GM12878 (cell line): ENCODE measurements at regions not wholly inside any gene's neighbourhood (a gene's known extent, or its start where the extent isn't known, plus 50 kb on each side); places are given as distances from the start of the nearest gene placed in this dataset.

Source experiments
- ATAC-seq: fragments of 200-7000 bp; cut with Tn5 transposase; 3 replicates; pipeline ENCODE4 v1.9.1; 2020; ENCODE audit warnings: mild to moderate bottlenecking, moderate library complexity
- BruUV-seq: library from RNA; stranded (reverse); fragments of 400-500 nt; replicated peaks from 2 replicates; lab custom pipeline; 2021; lab: Mats Ljungman, UMichigan
- CTCF ChIA-PET: fragments of 300-600 bp; sonication (Branson Sonifier 250); formaldehyde crosslinking; extraction: SDS; loops from one replicate; lab custom pipeline; 2021; ENCODE audit warnings: inconsistent platforms; lab: Yijun Ruan, JAX
- POLR2A ChIA-PET: fragments of 350-600 bp; formaldehyde crosslinking; extraction: SDS; loops from one replicate; lab custom pipeline; 2021; ENCODE audit warnings: inconsistent platforms; lab: Charles Lee
- RAD21 ChIA-PET: fragments of 300-600 bp; sonication (Branson Sonifier 250); formaldehyde crosslinking; loops from one replicate; lab custom pipeline; 2023; ENCODE audit warnings: antibody characterized with exemption; ENCODE audit not compliant: unreplicated experiment; lab: Charles Lee
- SMC1A ChIA-PET: fragments of 300-600 bp; sonication (Branson Sonifier 250); formaldehyde crosslinking; loops from one replicate; lab custom pipeline; 2023; ENCODE audit not compliant: unreplicated experiment, uncharacterized antibody; lab: Charles Lee
- DNase-seq: peaks from one replicate; pipeline ENCODE4 v3.0.0-alpha.2; 2011; ENCODE audit warnings: low read depth, low spot score
- FAIRE-seq: peaks from 3 replicates; lab custom pipeline; 2011; peaks lifted over from hg19 to GRCh38; lab: Jason Lieb, UNC
- H2AFZ ChIP-seq: 2 replicates; pipeline ENCODE4 v1.6.0; 2011; ENCODE audit warnings: low read depth, low read length, control low read depth; ENCODE audit not compliant: control insufficient read depth
- H3K27ac ChIP-seq: 2 replicates; pipeline ENCODE4 v1.5.1; 2011; ENCODE audit warnings: control low read depth; ENCODE audit not compliant: control insufficient read depth, insufficient read depth
- H3K27me3 ChIP-seq, 2 experiments: replicated peaks in 1 of 2; 2 replicates each; pipeline versions ENCODE4 v1.6.0 to v1.6.1; 2011; ENCODE audit warnings: low read length in 1 of 2; ENCODE audit not compliant: control insufficient read depth in 2 of 2, insufficient read depth in 2 of 2
- H3K36me3 ChIP-seq, 2 experiments: 2 replicates each; pipeline ENCODE4 v1.5.1; 2011; ENCODE audit warnings: low read length in 1 of 2; ENCODE audit not compliant: control insufficient read depth in 2 of 2, insufficient read depth in 2 of 2
- H3K4me1 ChIP-seq: 2 replicates; pipeline ENCODE4 v1.6.1; 2011; ENCODE audit warnings: mild to moderate bottlenecking, low read length, moderate library complexity, mixed read lengths; ENCODE audit not compliant: control insufficient read depth, insufficient read depth
- H3K4me2 ChIP-seq: 2 replicates; pipeline ENCODE4 v1.6.0; 2011; ENCODE audit warnings: control low read depth; ENCODE audit not compliant: control insufficient read depth, insufficient read depth
- H3K4me3 ChIP-seq: fragments of 200-600 bp; sonication (generic); 2 replicates; pipeline ENCODE4 v1.5.1; 2016
- H3K79me2 ChIP-seq: 2 replicates; pipeline ENCODE4 v1.6.0; 2011; ENCODE audit warnings: low read length; ENCODE audit not compliant: control insufficient read depth, insufficient read depth
- H3K9ac ChIP-seq: 2 replicates; pipeline ENCODE4 v1.8.0; 2011; ENCODE audit warnings: low read length, control low read depth, mixed read lengths; ENCODE audit not compliant: control insufficient read depth, insufficient read depth
- H3K9me3 ChIP-seq: replicated peaks from 3 replicates; pipeline ENCODE4 v1.5.1; 2011; ENCODE audit warnings: mild to moderate bottlenecking, low read length; ENCODE audit not compliant: control insufficient read depth, insufficient read depth
- H4K20me1 ChIP-seq: 2 replicates; pipeline ENCODE4 v1.6.0; 2011; ENCODE audit not compliant: control insufficient read depth, insufficient read depth
- ASH2L ChIP-seq: fragments of 300-600, 200-600 bp; sonication (generic); IDR thresholded peaks from 2 replicates; pipeline ENCODE4 v1.6.1; 2017; ENCODE audit warnings: low read depth, mild to moderate bottlenecking, borderline replicate concordance
- CREB1 ChIP-seq: IDR thresholded peaks from 2 replicates; pipeline ENCODE4 v1.6.1; 2012; ENCODE audit warnings: low read depth, mild to moderate bottlenecking, inconsistent platforms
- CREM ChIP-seq: IDR thresholded peaks from 2 replicates; pipeline ENCODE4 v1.6.1; 2014; ENCODE audit warnings: antibody characterized with exemption, low read depth
- E2F4 ChIP-seq: IDR thresholded peaks from 2 replicates; pipeline ENCODE4 v1.6.1; 2012; ENCODE audit warnings: low read depth, low read length, improper control_type of control experiment
- EZH2 ChIP-seq: IDR thresholded peaks from 2 replicates; pipeline ENCODE4 v1.6.1; 2012; ENCODE audit warnings: low read depth, mild to moderate bottlenecking, control low read depth, inconsistent platforms, low read length, borderline replicate concordance; ENCODE audit not compliant: control insufficient read depth
- HSF1 ChIP-seq: fragments of 150-350 bp; IDR thresholded peaks from 2 replicates; pipeline ENCODE4 v1.6.1; 2014; ENCODE audit warnings: mild to moderate bottlenecking, low read depth, low read length
- IKZF1 ChIP-seq: fragments of 450-650 bp; conservative IDR thresholded peaks from 2 replicates; pipeline ENCODE4 v1.6.1; 2017; ENCODE audit warnings: antibody characterized with exemption, mild to moderate bottlenecking
- IRF5 ChIP-seq: fragments of 450-650 bp; IDR thresholded peaks from 2 replicates; pipeline ENCODE4 v1.6.1; 2017; ENCODE audit warnings: borderline replicate concordance
- KDM1A ChIP-seq: fragments of 200-600 bp; sonication (generic); IDR thresholded peaks from 2 replicates; pipeline ENCODE4 v1.6.1; 2016; ENCODE audit warnings: borderline replicate concordance
- KLF5 ChIP-seq: fragments of 450-650 bp; IDR thresholded peaks from 2 replicates; pipeline ENCODE4 v1.6.1; 2014; ENCODE audit warnings: mild to moderate bottlenecking; ENCODE audit not compliant: partially characterized antibody
- PBX3 ChIP-seq: IDR thresholded peaks from 2 replicates; pipeline ENCODE4 v1.6.1; 2011; ENCODE audit warnings: mild to moderate bottlenecking, low read depth, low read length, moderate library complexity; ENCODE audit not compliant: insufficient replicate concordance
- POLR2AphosphoS5 ChIP-seq: IDR thresholded peaks from 2 replicates; pipeline ENCODE4 v1.6.1; 2011; ENCODE audit warnings: mild to moderate bottlenecking, low read length, inconsistent platforms
- SIN3A ChIP-seq: IDR thresholded peaks from 2 replicates; pipeline ENCODE4 v1.6.1; 2012; ENCODE audit warnings: low read depth, low read length, improper control_type of control experiment
- SMAD5 ChIP-seq: IDR thresholded peaks from 2 replicates; pipeline ENCODE4 v1.6.1; 2016; ENCODE audit warnings: antibody characterized with exemption, low read depth
- SP1 ChIP-seq: IDR thresholded peaks from one replicate; pipeline ENCODE4 v1.6.1; 2011; ENCODE audit warnings: low read depth, low read length
- SREBF1 ChIP-seq: IDR thresholded peaks from 2 replicates; pipeline ENCODE4 v1.6.1; 2012; ENCODE audit warnings: mild to moderate bottlenecking, low read length
- TAF1 ChIP-seq: IDR thresholded peaks from 2 replicates; pipeline ENCODE4 v1.6.1; 2011; ENCODE audit warnings: mild to moderate bottlenecking, low read depth, low read length, borderline replicate concordance
- TCF12 ChIP-seq: IDR thresholded peaks from 2 replicates; pipeline ENCODE4 v1.6.1; 2011; ENCODE audit warnings: low read depth, mild to moderate bottlenecking, low read length
- WGBS: methylation state at CpG from one replicate; pipeline ENCODE4 v1.1.6; 2016; ENCODE audit warnings: low lambda C conversion rate; ENCODE audit not compliant: insufficient replicate concordance, insufficient coverage; ENCODE audit errors: missing lambda C conversion rate; 5-methylcytosine and 5-hydroxymethylcytosine counted together
- in situ Hi-C: fragments of 300-500 bp; cut with MboI; formaldehyde crosslinking; loops from 9 replicates; pipeline ENCODE4 v1.14.3; 2018; ENCODE audit warnings: mixed read lengths
- intact Hi-C: fragments of 100-400 bp; cut with micrococcal nuclease; formaldehyde crosslinking; loops from one replicate; pipeline ENCODE4 v1.14.2; 2022; ENCODE audit not compliant: unreplicated experiment

DNA sequence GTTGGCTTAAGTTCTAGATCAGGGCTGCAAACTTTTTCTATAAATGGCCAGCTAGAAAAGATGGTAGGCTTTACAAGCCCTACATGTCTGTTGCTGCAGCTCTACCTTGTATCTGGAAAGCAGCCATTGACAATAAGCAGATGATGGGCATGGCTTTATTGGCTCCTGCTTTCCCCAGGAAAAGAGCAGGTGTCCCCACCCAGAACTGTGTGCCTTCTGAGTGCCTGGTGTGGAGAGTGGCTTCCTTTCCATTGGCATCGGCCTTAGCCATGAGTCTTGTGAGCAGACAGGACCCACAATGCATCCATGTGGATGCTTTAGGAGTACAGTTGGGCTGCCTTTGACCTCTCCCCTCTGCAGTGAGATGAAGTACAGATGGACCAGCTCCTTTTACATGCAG lies 120.2 kb downstream of the CD8B2 start:
- no peak for DNase-seq
- no peak overlapping the region for H3K4me2 ChIP-seq
- no peak for TF ChIP-seq KDM1A
- TF ChIP-seq IRF5: no peak
- TF ChIP-seq SIN3A: no peak
- no peak for TF ChIP-seq PBX3
- no peak for TF ChIP-seq SP1
- TF ChIP-seq POLR2AphosphoS5: no peak
- no peak for TF ChIP-seq SREBF1
- TF ChIP-seq SMAD5: no peak
- no peak for TF ChIP-seq E2F4
- TF ChIP-seq EZH2: no peak
- no peak for TF ChIP-seq ASH2L
- TF ChIP-seq CREM: no peak
- no peak for TF ChIP-seq TAF1
- TF ChIP-seq KLF5: no peak
- TF ChIP-seq IKZF1: no peak
- no peak for TF ChIP-seq TCF12
- no peak for TF ChIP-seq HSF1
- TF ChIP-seq CREB1: no peak
- TF ChIP-seq, all 136 proteins: peak for 0
- 50% methylated on average over 1 of the region's 1 CpG for WGBS
- intact Hi-C loops (no loop called here), in situ Hi-C loops (no loop called here)
- Histone ChIP-seq H3K4me1 (no peaks in the 10 kb centered on the region), H2AFZ (no peak overlapping the region), H3K79me2 (no peaks in the 10 kb centered on the region), H3K27me3 (no peaks in the 10 kb centered on the region), H3K9me3 (no peaks in the 10 kb centered on the region), H3K36me3 (no peaks in the 10 kb centered on the region), H4K20me1 (no peaks in the 10 kb centered on the region), H3K4me3 (no peak overlapping the region), H3K27ac (no peak overlapping the region), H3K9ac (no peak overlapping the region)
- no peak for FAIRE-seq
- POLR2A ChIA-PET: no interaction called here
- CTCF ChIA-PET: interaction anchor here (0.6 kb wide), 1 partner anchor 435 kb away, joined by 3 read pairs; no protein-coding TSS in a partner anchor
- ATAC-seq: no peak
- RAD21 ChIA-PET: no interaction called here
- no TSS peak for BruUV-seq
- SMC1A ChIA-PET: no interaction called here
